GM18520 (cell line): ENCODE measurements at regions not wholly inside any gene's neighbourhood (a gene's known extent, or its start where the extent isn't known, plus 50 kb on each side); places are given as distances from the start of the nearest gene placed in this dataset.
"Not testable (repeated sequence)": the region's sequence is repeated elsewhere in the genome, so short reads cannot be mapped to it uniquely, and the experiment has no call there.

ENCODE experiments used
- ATAC-seq: cut with Tn5 transposase; IDR thresholded peaks from one replicate; pipeline ENCODE4 v1.9.1; 2021; ENCODE audit not compliant: unreplicated experiment

DNA sequence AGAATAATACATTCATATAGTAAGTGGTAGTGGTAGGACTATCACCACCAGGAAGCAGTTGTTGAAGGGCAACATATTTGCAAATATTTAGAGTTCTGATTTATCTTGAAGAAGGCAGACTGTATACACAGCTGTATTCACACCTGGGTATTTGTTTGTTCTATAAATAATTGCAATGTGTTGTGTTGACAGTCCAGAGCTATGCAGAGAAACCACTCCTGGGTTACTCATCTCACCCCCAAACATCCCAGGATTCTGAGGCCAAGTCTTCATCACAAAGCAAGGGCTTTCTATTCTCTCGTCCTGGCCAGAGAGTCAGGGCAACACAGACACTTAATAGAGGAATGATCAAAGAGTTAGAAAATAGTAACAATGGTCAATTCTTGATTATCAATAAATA, 102.1 kb upstream of the FAT3 start:
- ATAC-seq = no peak

DNA sequence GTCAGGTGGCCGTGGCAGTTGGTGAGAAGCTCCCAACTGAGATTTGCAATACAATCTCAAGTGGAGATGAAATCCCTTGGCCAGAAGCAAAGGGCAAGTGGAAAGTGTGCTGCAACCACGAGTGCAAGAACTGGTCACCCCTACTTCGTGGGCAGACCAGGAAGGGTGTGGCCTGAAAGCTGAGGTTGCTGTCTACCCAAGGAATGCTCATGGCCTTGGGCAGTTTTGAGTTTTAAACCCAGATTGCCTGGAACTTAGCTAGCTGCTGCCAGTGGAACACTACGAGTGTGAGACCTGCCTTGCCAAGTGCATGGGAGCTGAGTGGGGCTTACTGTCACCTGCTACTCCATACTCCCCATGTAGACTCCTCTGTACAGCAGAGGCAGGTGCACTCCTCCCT, 113.3 kb upstream of the FAT3 start:
- no peak for ATAC-seq

DNA sequence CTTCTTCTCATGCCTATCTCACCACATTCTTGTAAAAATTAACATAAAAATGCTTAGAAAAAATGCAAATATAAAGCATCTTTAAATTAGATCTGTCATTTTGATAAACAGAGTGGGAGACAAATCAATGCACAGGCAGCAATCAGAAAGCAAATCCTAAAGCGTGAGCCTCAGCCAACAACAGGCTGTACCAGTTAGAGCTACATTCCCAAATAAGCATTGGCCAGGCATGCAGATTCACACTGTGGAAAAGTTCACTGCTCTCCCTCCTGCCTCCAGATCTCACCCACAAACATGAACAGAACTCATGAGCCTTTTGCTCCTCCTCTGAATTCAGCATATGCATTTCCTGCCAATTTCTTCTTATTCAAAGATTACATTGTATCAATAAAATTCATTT, 115.2 kb upstream of the FAT3 start:
- no peak for ATAC-seq

DNA sequence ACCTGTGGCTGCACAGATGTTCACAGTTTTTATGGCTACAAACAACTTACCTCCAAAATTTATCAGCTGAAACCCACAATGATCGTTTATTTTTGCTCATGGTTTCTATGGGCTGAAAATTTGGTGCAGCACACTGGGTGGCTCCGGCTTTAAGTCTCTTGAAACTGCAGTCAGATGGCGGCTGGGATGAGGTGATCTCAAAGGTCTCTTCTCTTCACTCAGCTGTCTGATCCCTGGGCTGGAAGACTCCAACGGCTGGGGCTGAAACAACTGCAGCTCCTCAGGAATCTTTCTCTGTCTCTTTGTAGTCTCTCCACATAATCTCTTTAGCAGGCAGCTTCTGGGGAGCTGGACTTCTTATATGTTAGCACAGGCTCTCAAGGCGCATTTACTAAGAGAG, 117.3 kb upstream of the FAT3 start:
- no peak for ATAC-seq

DNA sequence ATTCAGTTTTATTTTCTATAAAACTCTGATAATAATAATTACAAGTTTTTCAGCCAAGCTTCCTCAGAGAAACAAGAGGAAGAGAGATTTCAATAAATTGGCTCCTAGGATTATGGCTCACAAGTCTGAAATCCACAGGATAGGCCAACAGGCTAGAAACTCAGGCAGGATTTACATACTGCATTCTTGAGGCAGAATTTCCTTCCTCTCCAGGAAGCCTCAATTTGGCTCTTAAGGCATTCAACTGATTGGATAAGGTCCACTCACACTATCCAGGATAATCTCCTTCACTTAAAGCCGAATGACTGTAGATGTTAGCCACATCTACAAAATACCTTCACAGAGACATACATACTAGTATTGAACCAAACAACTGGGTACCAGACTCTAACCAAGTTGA, 120.3 kb upstream of the FAT3 start:
- no peak for ATAC-seq

DNA sequence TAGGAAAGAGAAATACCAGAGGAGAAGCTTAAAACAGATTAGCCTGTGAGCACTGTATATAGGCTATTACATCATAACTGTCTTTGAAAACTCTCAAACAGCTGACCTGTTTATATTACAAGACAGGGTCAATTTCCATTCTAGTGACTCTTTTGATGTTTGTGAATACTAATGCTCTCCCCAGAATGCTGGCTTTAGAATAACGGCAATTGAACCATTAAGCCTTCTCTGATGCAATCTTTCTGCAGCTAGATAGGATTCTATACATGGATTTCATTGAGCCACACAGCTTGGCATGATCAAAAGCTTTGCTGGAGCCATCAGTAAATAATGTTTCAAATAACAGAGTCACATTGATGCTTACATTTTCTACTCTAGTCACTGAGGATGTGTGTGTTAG, 122.7 kb upstream of the FAT3 start:
- ATAC-seq = no peak

DNA sequence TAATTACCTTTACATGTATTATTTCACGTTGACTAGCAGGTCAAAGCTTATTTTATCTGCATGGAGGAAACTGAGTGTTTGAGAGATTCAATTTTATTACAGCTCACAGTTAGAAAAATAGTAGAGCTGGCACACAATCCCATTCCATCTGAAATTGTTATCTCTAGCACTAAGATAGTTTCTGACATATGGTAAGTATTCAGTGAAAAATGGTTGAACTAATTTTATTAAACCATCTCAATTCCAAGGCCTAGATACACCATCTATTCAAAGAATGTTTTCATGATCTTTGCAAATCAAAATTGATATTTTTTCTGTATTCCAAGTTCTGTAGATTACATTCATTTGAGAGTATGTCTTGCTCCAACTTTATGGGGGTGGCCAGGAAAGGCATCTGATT, 125.4 kb upstream of the FAT3 start:
- no peak for ATAC-seq

DNA sequence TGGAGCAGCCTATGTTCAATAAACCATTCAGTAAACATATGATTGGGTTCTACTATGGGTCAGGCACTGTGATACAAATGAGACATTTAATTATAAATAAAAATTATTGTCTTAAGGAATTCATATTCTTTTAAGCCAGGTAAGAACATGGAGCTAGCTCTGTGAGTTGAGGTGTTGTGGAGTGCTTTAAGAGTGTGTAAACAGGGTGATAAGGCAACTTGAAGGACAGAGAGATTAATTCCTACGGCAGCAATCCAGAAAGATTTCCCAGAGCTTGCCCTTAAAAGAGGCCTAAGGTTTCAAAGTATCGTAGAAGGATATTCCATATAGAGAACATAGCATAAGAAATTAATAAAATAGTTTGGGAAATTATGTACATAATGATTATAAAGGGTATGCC, 126.4 kb upstream of the FAT3 start:
- no peak for ATAC-seq

DNA sequence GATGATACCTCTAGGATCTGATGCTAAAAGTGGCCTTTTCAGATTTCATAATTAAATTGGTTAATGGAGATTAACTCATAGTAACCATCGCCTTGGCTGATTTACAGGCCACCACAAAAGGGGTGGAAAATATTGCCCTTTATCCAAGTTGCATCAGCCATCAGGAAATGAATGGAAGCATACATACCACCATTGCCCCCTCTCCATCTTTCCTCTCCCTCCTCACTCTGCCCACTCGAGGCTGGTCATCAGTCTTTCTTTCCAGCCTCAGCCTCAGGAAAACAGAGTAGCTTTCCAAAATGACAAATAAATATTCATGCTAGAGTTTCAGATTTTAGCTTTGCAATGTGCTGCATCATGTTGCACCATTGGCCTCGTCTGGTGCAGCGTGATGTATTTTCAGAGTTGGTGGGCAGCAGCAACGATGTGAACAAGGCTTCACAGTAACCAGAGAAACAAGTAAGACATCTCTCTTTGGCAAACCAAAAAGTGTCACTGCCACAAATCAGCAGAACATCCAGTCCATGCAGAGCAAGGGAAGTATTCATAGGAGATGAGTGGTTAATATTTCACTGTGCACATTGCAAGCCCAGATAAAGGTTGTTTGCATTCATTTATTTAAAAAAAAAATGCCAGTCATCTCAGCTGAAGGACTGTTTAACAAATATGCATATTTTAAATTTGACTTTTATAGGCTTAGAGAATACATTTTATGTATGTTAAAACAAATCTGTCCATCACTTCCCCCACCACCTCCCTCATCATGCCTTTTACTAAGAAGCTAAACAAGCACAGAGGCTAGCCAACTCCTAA, 136.7 kb upstream of the FAT3 start:
- no peak for ATAC-seq

DNA sequence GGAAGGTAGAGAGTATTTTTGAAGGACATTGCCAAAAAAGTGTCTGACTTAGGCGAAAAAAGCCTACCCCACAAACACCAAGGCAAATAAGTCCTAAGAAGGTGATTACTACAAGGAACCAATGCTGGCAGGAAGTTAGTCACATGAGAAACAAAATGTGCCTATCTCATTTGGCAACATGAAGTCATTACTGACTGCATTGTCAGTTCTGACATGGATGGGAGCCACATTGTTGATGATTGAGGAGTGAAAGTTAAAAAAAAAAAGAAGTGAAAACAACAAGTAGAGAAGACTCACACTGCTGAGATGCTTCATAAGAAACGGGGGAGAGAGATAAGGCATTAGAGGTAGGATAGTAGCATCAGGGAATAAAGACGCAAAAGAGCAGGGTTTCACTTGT, 141.5 kb upstream of the FAT3 start:
- ATAC-seq = no peak

DNA sequence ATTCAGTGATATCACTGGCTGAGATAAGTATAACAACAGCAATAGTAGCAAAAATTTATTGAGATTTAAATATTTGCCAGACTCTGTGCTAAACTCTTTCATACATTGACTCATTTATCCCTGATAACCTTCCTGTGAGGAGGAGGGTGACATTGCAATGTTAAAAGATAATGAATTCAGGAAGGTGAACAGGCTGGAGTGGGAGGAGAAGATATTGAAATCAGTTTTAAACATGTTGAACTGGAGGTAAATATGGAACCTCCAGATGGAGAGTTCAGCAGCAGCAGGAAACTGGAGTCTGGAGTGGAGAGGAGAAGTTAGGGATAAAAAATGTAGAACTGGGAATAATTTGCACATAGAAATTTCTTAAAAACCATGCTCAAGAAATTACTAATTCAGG, 142.0 kb upstream of the FAT3 start:
- ATAC-seq = no peak

DNA sequence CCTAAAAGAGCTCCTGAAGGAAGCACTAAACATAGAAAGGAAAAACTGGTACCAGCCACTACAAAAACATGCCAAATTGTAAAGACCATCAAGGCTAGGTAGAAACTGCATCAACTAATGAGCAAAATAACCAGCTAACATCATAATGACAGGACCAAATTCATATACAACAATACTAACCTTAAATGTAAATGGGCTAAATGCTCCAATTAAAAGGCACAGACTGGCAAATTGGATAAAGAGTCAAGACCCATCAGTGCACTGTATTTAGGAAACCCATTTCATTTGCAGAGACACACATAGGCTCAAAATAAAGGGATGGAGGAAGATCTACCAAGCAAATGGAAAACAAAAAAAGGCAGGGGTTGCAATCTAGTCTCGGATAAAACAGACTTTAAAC, 150.1 kb upstream of the FAT3 start:
- ATAC-seq = not testable (repeated sequence)

DNA sequence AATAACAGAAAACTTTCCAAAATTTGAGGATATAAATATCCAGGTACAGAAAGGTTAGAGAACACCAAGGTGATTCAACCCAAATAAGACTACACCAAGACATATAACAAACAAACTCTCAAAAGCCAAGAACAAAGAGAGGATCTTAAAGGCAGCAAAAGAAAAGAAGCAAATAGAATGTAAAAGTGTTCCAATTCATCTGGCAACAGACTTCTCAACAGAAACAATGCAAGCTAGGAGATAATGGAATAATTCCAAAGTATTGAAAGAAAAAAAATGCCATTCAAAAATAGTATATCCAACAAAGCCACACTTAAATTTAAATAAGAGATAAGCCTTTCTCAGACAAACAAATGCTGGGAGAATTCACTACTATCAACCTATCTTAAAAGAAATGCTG, 153.0 kb upstream of the FAT3 start:
- no peak for ATAC-seq

DNA sequence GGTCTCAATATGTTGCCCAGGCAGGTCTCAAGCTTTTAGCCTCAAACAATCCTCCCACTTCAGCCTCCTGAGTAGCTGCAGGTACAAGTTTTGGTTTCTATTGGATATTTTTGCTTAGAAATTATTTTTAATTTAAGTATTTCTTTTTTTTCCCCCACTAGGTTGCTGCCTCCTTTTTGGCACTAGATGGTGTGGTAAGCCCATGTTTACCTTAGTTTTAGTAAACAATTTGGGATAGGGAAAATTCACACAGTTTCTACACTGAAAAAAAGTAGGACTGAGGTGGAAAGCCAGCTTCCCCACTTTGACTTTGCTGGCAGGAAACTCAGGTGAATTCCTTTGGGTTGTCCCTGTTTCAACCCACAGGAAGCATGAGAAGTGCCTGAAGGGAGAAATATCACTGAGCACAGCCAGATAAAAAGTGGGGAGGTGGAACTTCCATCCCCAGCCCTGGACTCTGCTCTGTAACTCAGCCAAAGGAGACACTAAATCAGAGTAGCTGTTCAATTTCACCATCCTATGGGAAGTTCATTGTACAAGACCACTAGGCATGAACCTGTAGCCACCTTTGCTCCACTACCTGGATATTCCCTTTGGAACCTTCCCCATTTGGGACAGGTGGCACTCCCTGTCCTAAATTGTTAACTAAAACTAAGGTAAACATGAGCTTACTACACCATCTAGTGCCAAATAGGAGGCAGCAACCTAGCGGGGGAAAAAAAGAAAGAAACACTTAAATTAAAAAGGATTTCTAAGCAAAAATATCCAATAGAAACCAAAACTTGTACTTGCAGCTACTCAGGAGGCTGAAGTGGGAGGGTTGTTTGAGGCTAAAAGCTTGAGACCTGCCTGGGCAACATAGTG, 154.4 kb upstream of the FAT3 start:
- ATAC-seq = no peak

DNA sequence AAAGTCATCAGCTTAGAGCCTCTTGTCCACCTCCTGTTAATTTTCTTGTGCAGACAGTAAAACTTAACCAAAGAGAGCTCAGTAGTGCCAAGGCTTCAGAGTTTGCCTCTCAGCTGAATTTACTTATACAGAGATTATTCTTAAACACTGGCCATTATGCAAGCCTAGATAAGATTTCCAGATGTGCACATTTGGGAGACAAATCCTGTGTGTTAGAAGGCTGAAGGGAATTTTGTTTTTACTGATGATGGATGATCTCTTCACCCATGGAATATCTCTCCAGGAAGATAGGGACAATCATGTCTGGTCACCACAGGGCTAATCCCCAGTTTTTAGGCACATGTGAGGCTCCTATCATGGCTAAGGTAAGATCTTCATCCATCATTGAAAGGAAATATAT, 157.6 kb upstream of the FAT3 start:
- ATAC-seq = no peak

DNA sequence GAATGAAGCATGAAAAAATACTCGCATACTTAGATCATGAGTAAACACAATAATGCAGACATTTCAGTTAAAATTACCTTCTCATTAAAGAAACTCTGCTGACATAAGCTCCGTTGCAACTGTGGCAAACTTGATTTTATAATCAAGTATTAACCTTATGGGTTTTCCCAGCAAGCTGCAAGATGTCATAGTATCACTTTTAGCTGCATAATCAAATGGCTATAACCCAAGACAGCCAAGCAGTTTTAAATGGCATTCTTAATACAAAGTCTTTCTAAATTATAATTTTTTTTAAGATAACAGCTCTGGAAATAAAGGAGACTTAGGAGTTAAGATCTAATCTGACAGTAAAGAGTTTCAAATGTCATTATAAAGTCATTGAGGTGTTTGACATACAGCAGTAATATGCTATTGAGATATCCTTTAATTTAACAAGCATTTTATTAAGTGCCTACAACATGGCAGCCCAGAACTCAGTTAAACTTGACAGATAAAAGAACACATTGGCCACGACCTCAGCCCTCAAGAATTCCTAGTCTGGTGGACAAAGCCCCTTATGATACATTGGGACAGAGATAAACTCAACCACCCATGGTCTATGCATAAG, 163.1 kb upstream of the FAT3 start:
- ATAC-seq = no peak

DNA sequence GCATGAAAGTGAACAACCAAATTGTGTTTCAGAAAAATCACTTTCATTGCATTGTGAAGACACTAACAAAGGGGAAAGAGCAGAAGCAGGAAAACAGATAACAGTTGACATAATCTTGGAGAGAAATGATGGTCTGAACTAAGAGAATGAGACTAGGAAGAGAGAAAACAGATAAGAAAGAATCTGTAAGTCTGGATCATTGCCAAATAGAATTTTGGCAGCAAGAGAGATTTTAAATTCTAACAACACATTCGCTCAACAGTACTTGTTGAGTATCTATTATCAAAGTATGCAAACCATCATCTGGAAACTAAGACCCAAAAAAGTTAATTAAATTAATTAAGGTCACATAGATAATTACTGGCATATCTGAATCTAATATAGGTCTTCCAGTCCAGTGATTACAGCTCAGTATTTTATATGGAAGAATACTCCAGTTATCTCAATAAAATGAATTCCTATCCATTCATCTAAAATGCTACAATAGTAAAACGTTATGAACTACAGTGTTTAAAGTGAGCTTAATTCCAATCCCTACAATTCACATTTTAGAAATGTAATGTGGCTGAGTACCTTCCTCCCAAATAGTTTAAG, 166.7 kb upstream of the FAT3 start:
- no peak for ATAC-seq

DNA sequence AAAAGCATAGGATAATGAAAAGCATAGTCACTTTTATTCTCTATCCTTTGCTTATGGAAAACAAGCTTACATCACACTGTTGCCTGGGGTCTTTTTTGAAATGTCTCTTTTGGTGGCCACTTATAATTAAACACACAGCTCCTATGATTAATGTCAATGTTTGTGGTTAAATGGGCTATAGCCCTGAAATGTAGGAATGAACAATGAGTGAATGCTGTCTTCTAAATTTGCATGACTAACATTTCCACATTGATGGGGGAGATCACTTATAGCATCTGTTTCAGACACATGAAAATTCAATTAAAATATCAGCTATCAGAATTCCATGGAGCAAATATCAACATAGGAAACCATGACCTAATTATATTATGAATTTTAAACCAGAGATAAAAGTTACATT, 171.4 kb upstream of the FAT3 start:
- ATAC-seq = no peak

DNA sequence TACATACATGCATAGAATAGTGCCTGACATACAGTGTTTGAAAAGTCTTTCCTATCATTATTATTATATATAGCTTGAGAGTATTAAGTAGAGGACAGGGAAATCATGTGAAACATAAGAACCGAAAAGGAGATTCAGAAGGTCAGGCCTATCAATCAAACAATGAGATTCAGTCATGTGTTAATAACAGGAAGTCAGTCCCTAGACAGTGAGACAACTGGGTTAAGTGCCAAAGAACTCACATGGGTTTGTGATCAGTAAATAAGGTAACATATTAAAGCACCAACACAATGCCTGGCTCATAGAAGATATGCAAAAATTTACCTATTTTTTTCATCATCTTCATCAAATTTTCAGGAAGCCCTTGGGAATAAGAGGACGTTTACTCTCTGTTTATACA, 174.3 kb upstream of the FAT3 start:
- no peak for ATAC-seq

DNA sequence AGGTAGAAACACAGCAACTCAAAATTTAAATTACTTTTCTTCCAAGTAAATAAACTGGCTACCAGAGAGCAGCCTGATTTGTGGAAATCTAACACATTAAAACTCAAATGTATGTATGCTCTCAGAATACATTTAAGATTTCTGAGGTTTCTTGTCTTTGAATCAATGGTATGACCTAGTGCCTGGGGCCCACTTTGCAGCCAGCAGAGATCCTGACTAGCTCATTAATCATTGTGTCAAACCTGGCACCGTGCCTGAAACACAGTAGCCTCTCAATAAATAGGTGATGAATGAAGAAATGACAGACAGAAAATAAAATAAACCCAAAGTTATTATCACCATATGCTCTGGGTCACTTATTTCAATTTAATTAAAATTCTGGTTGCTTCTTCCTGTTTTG, 176.2 kb upstream of the FAT3 start:
- ATAC-seq = no peak

DNA sequence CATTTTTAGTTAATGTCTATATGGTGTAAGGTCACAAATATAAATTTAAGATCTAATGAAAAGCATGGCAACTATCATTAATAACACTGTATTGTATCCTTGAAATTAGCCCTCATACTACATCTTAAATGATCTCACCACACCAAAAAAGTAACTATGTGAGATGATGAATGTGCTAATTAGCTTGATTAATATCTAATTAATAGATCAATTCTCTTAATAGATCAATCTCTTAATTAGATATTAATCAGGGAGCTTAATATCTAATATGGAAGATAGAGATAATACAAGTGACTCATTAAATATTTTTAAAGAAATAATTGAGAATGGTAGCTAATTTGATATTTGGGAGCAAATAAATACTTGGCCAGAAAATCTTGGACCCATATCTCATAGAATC, 178.5 kb upstream of the FAT3 start:
- no peak for ATAC-seq

DNA sequence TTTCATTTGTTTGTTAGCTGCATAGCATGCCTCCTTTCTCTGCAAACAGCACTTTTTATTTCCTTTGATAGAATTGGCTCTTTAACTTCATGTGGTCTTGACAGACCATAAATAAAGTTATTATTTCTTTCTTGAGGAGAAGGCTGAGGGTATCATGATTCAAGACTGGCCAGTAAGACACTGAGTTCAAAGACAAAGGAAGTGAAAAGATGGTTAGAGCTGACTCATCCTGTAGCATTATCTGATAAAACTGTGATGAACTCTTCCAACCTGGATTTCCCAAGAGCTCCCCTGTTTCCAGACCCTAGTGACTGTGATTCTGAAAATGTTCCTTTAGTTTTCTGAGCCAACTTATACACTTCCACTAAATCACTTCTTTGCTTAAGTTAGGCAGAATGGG, 179.3 kb upstream of the FAT3 start:
- no peak for ATAC-seq
